ENCODE measurements at regions not wholly inside any gene's neighbourhood (a gene's known extent, or its start where the extent isn't known, plus 50 kb on each side); places are given as distances from the start of the nearest gene placed in this dataset.
"Not testable (repeated sequence)": the region's sequence is repeated elsewhere in the genome, so short reads cannot be mapped to it uniquely, and the experiment has no call there.

GRCh38 chr12:75746621-75747020 is 235.2 kb upstream of the KRR1 start:
- Histone ChIP-seq H3K9me3 (no peaks in the 10 kb centered on the region), H3K27ac (no peak overlapping the region), H3K27me3 (replicated peaks; ENCODE audit: insufficient read depth) (no peaks in the 10 kb centered on the region), H3K36me3 (no peaks in the 10 kb centered on the region), H3K4me3 (no peak overlapping the region), H3K4me1 (replicated peaks) (no peaks in the 10 kb centered on the region)
- DNase-seq (ENCODE audit: low spot score): no peak
- intact Hi-C loops (cut with DNase I): no loop called here
- WGBS: 93% methylated on average over 4 of the region's 4 CpGs
- TF ChIP-seq CTCF (IDR thresholded peaks at IDR 0.05) (no peak), POLR2AphosphoS5 (IDR thresholded peaks at IDR 0.05) (no peak), POLR2A (IDR thresholded peaks at IDR 0.05) (no peak)

- Histone ChIP-seq H3K4me3 (no peak overlapping the region), H3K4me1 (replicated peaks) (no peaks in the 10 kb centered on the region), H3K27me3 (replicated peaks; ENCODE audit: insufficient read depth) (no peaks in the 10 kb centered on the region), H3K27ac (no peak overlapping the region), H3K9me3 (no peaks in the 10 kb centered on the region), H3K36me3 (no peaks in the 10 kb centered on the region)
- DNase-seq (ENCODE audit: low spot score): no peak
- TF ChIP-seq POLR2AphosphoS5 (IDR thresholded peaks at IDR 0.05): no peak
- TF ChIP-seq POLR2A (IDR thresholded peaks at IDR 0.05): no peak
- TF ChIP-seq CTCF (IDR thresholded peaks at IDR 0.05): no peak
- WGBS: 41% methylated on average over 1 of the region's 1 CpG
- intact Hi-C loops (cut with DNase I): no loop called here
These were observed 233.3 kb upstream of the KRR1 start for GRCh38 chr12:75744607-75745256.

GRCh38 chr12:75742961-75743360 is 231.6 kb upstream of the KRR1 start:
- TF ChIP-seq CTCF (IDR thresholded peaks at IDR 0.05) (no peak), POLR2AphosphoS5 (IDR thresholded peaks at IDR 0.05) (no peak), POLR2A (IDR thresholded peaks at IDR 0.05) (no peak)
- Histone ChIP-seq H3K4me3 (no peak overlapping the region), H3K27me3 (replicated peaks; ENCODE audit: insufficient read depth) (no peaks in the 10 kb centered on the region), H3K36me3 (no peaks in the 10 kb centered on the region), H3K9me3 (no peaks in the 10 kb centered on the region), H3K4me1 (replicated peaks) (no peaks in the 10 kb centered on the region), H3K27ac (no peak overlapping the region)
- WGBS: 100% methylated on average over 1 of the region's 1 CpG
- intact Hi-C loops (cut with DNase I): no loop called here
- DNase-seq (ENCODE audit: low spot score): no peak

GRCh38 chr12:75742048-75742447 is 230.6 kb upstream of the KRR1 start:
- no peaks in the 10 kb centered on the region for H3K4me1 ChIP-seq (replicated peaks)
- H3K36me3 ChIP-seq: no peaks in the 10 kb centered on the region
- DNase-seq (ENCODE audit: low spot score): no peak
- H3K27ac ChIP-seq: no peak overlapping the region
- intact Hi-C loops (cut with DNase I): no loop called here
- H3K27me3 ChIP-seq (replicated peaks; ENCODE audit: insufficient read depth): no peaks in the 10 kb centered on the region
- WGBS: 98% methylated on average over 4 of the region's 4 CpGs
- no peaks in the 10 kb centered on the region for H3K9me3 ChIP-seq
- no peak overlapping the region for H3K4me3 ChIP-seq
- TF ChIP-seq POLR2A (IDR thresholded peaks at IDR 0.05): no peak
- TF ChIP-seq POLR2AphosphoS5 (IDR thresholded peaks at IDR 0.05): no peak
- no peak for TF ChIP-seq CTCF (IDR thresholded peaks at IDR 0.05)

- 80% methylated on average over 1 of the region's 1 CpG for WGBS
- H3K27ac ChIP-seq: no peak overlapping the region
- H3K36me3 ChIP-seq: no peaks in the 10 kb centered on the region
- TF ChIP-seq POLR2A (IDR thresholded peaks at IDR 0.05): no peak
- TF ChIP-seq CTCF (IDR thresholded peaks at IDR 0.05): no peak
- TF ChIP-seq POLR2AphosphoS5 (IDR thresholded peaks at IDR 0.05): no peak
- no peak for DNase-seq (ENCODE audit: low spot score)
- H3K27me3 ChIP-seq (replicated peaks; ENCODE audit: insufficient read depth): no peaks in the 10 kb centered on the region
- no peaks in the 10 kb centered on the region for H3K4me1 ChIP-seq (replicated peaks)
- intact Hi-C loops (cut with DNase I): no loop called here
- no peak overlapping the region for H3K4me3 ChIP-seq
- H3K9me3 ChIP-seq: no peaks in the 10 kb centered on the region
These were observed 228.5 kb upstream of the KRR1 start for GRCh38 chr12:75739912-75740311.

GRCh38 chr12:75739098-75739497 is 227.7 kb upstream of the KRR1 start:
- intact Hi-C loops (cut with DNase I); H3K27me3 ChIP-seq (replicated peaks; ENCODE audit: insufficient read depth); H3K4me3 ChIP-seq; H3K4me1 ChIP-seq (replicated peaks); H3K27ac ChIP-seq; DNase-seq (ENCODE audit: low spot score); H3K9me3 ChIP-seq; H3K36me3 ChIP-seq: not testable (repeated sequence)
- WGBS: 95% methylated on average over 2 of the region's 2 CpGs

All from prostate gland (tissue), 2 donors.